Femur (tissue), 1 donor: ENCODE measurements at regions not wholly inside any gene's neighbourhood (a gene's known extent, or its start where the extent isn't known, plus 50 kb on each side); places are given as distances from the start of the nearest gene placed in this dataset.
A peak's percentile ranks its signal among the peaks of the same experiment; 100 is the strongest.

Source experiments
- DNase-seq: peaks from one replicate; pipeline ENCODE4 v3.0.0-alpha.2; 2017

GRCh38 chr3:102194760-102195159 lies 240.1 kb upstream of the ZPLD1 start:
- no peak for DNase-seq

- DNase-seq, result no peak
Measured at GRCh38 chr3:102195198-102195948, 239.4 kb upstream of the ZPLD1 start.

- no peak for DNase-seq
Measured at GRCh38 chr3:102200126-102200525, 234.7 kb upstream of the ZPLD1 start.

GRCh38 chr3:102200560-102200959 lies 234.3 kb upstream of the ZPLD1 start:
- DNase-seq, result no peak

- no peak for DNase-seq
Measured at GRCh38 chr3:102205647-102206046, 229.2 kb upstream of the ZPLD1 start.

GRCh38 chr3:102206511-102207031 lies 228.2 kb upstream of the ZPLD1 start:
- DNase-seq, result peak; percentile 66

- peak; percentile 45 for DNase-seq
Measured at GRCh38 chr3:102207151-102207571, 227.7 kb upstream of the ZPLD1 start.

GRCh38 chr3:102215166-102215565 lies 219.6 kb upstream of the ZPLD1 start:
- no peak for DNase-seq

GRCh38 chr3:102223132-102223531 lies 211.7 kb upstream of the ZPLD1 start:
- no peak for DNase-seq

GRCh38 chr3:102224171-102224570 lies 210.6 kb upstream of the ZPLD1 start:
- no peak for DNase-seq

- DNase-seq, result no peak
Measured at GRCh38 chr3:102225005-102225404, 209.8 kb upstream of the ZPLD1 start.

- DNase-seq, result no peak
Measured at GRCh38 chr3:102225407-102226132, 209.2 kb upstream of the ZPLD1 start.

GRCh38 chr3:102226463-102226862 lies 208.4 kb upstream of the ZPLD1 start:
- no peak for DNase-seq

GRCh38 chr3:102229062-102229655 lies 205.7 kb upstream of the ZPLD1 start:
- DNase-seq, result peak; percentile 85

GRCh38 chr3:102230057-102230456 lies 204.8 kb upstream of the ZPLD1 start:
- DNase-seq, result no peak

- DNase-seq, result no peak
Measured at GRCh38 chr3:102233881-102234280, 200.9 kb upstream of the ZPLD1 start.

GRCh38 chr3:102235679-102236078 lies 199.1 kb upstream of the ZPLD1 start:
- no peak for DNase-seq

- no peak for DNase-seq
Measured at GRCh38 chr3:102237181-102237580, 197.6 kb upstream of the ZPLD1 start.

GRCh38 chr3:102237838-102238237 lies 197.0 kb upstream of the ZPLD1 start:
- DNase-seq, result no peak

GRCh38 chr3:102238362-102238761 lies 196.5 kb upstream of the ZPLD1 start:
- no peak for DNase-seq

GRCh38 chr3:102240720-102241119 lies 194.1 kb upstream of the ZPLD1 start:
- DNase-seq, result no peak

- DNase-seq, result no peak
Measured at GRCh38 chr3:102248981-102249705, 185.7 kb upstream of the ZPLD1 start.

GRCh38 chr3:102255736-102256135 lies 179.1 kb upstream of the ZPLD1 start:
- DNase-seq, result no peak
